ENCODE measurements at regions not wholly inside any gene's neighbourhood (a gene's known extent, or its start where the extent isn't known, plus 50 kb on each side); places are given as distances from the start of the nearest gene placed in this dataset.

DNA sequence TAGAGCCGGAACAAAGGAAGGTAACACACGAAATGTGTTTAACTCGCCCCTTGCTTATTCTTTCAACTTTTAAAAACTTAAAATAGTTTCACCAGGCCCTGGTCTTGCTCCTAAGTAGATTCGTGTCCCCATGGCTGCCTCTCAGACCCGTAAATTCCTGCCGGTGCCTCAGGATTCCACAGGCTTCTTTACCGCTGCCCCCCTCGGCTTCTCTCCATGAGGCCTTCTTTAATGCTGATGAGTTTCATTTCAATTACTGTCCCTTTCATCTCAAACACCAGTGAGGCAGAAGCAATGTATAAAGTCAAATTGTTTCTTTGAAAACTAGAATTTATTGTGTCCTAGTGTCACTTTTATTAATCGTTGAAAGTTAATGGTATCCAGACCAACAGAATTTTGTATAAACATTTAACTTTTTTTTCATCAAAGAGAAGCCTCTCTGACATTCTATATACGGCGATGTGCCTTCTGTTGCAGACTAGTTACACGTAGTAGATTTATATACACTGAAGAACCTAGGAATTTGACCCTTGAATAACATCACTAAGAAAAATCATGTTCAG, 225.2 kb downstream of the C7orf25 start:
- no peak for TF ChIP-seq JUN (IDR thresholded peaks at IDR 0.05; ENCODE audit: borderline replicate concordance, insufficient read depth, insufficient read length, low read depth)
- TF ChIP-seq, protein P1, sequence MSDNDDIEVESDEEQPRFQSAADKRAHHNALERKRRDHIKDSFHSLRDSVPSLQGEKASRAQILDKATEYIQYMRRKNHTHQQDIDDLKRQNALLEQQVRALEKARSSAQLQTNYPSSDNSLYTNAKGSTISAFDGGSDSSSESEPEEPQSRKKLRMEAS (IDR thresholded peaks at IDR 0.05; ENCODE audit: insufficient read depth, insufficient read length) = no peak
- TF ChIP-seq FOS (IDR thresholded peaks at IDR 0.05; ENCODE audit: borderline replicate concordance, insufficient read depth, low read length) = no peak
- no peak for TF ChIP-seq MYC (IDR thresholded peaks at IDR 0.05; ENCODE audit: low read depth, low read length)
- Histone ChIP-seq H4K20me1 (replicated peaks; ENCODE audit: control insufficient read depth, extremely low read depth, insufficient read depth, low read length) (no peaks in the 10 kb centered on the region), H3K27ac (ENCODE audit: insufficient read depth, low read depth, low read length) (no peak overlapping the region), H3K4me3 (replicated peaks in 1 of 3; ENCODE audit: insufficient read depth in 1 of 3, low read depth in 1 of 3, low read length in 3 of 3) (no peak overlapping the region), H3K9me1 (replicated peaks; ENCODE audit: control insufficient read depth, extremely low read depth, insufficient read depth, low read length) (no peaks in the 10 kb centered on the region), H3K79me2 (ENCODE audit: control insufficient read depth, insufficient read depth, low read length) (no peaks in the 10 kb centered on the region), H3K4me2 (ENCODE audit: insufficient read depth, low read length) (no peak overlapping the region), H2AFZ (ENCODE audit: low read depth, low read length) (no peak overlapping the region), H3K36me3 (ENCODE audit: control insufficient read depth in 2 of 2, extremely low read depth in 1 of 2, insufficient read depth in 2 of 2, low read length in 2 of 2) (no peaks in the 10 kb centered on the region), H3K4me1 (ENCODE audit: control insufficient read depth, extremely low read depth, insufficient read depth, low read length) (no peaks in the 10 kb centered on the region), H3K27me3 (ENCODE audit: control insufficient read depth in 2 of 2, insufficient read depth in 2 of 2, low read length in 2 of 2) (no peaks in the 10 kb centered on the region), H3K9me3 (replicated peaks; ENCODE audit: control insufficient read depth, insufficient read depth, low read length) (no peaks in the 10 kb centered on the region), H3K9ac (replicated peaks; ENCODE audit: extremely low read depth, insufficient read depth, low read length) (no peak overlapping the region)
- BruUV-seq (replicated peaks) = no TSS peak
- POLR2A ChIA-PET = no interaction called here
- dilution Hi-C loops (cut with MboI; ENCODE audit: extremely low pct_ligation_motif_present, low sequenced_read_pairs) (no loop called here), intact Hi-C loops (cut with micrococcal nuclease) (no loop called here)
- CTCF ChIA-PET = no interaction called here
- FAIRE-seq (no peak), DNase-seq (ENCODE audit: low read depth, low spot score) (no peak)

DNA sequence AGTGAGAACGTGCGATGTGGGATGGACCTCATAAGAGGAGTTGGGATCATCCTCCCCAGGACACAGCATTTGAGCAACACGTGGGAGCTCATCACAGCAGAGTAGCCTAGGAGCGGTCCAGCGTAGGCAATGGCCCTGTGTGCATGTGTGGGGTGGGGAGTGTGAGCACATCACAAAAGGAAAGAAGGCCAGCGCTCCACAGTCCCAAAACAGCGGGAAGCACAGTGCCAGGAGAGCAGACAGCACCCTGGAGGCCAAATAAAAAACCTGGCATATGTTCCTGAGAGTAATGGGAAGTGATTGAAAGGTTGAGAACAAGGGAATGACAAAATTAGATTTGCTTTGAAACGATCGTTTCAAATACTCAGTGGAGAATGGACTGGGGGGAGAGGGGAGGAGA, 226.0 kb downstream of the C7orf25 start:
- Histone ChIP-seq H3K9ac (replicated peaks; ENCODE audit: extremely low read depth, insufficient read depth, low read length) (no peak overlapping the region), H3K4me2 (ENCODE audit: insufficient read depth, low read length) (no peak overlapping the region), H3K79me2 (ENCODE audit: control insufficient read depth, insufficient read depth, low read length) (no peaks in the 10 kb centered on the region), H3K4me3 (replicated peaks in 1 of 3; ENCODE audit: insufficient read depth in 1 of 3, low read depth in 1 of 3, low read length in 3 of 3) (no peak overlapping the region), H3K4me1 (ENCODE audit: control insufficient read depth, extremely low read depth, insufficient read depth, low read length) (no peaks in the 10 kb centered on the region), H4K20me1 (replicated peaks; ENCODE audit: control insufficient read depth, extremely low read depth, insufficient read depth, low read length) (no peaks in the 10 kb centered on the region), H2AFZ (ENCODE audit: low read depth, low read length) (no peak overlapping the region), H3K36me3 (ENCODE audit: control insufficient read depth in 2 of 2, extremely low read depth in 1 of 2, insufficient read depth in 2 of 2, low read length in 2 of 2) (no peaks in the 10 kb centered on the region), H3K9me1 (replicated peaks; ENCODE audit: control insufficient read depth, extremely low read depth, insufficient read depth, low read length) (no peaks in the 10 kb centered on the region), H3K27me3 (ENCODE audit: control insufficient read depth in 2 of 2, insufficient read depth in 2 of 2, low read length in 2 of 2) (no peaks in the 10 kb centered on the region), H3K27ac (ENCODE audit: insufficient read depth, low read depth, low read length) (no peak overlapping the region), H3K9me3 (replicated peaks; ENCODE audit: control insufficient read depth, insufficient read depth, low read length) (no peaks in the 10 kb centered on the region)
- DNase-seq (ENCODE audit: low read depth, low spot score) (no peak), FAIRE-seq (no peak)
- BruUV-seq (replicated peaks) = no TSS peak
- POLR2A ChIA-PET = no interaction called here
- CTCF ChIA-PET = no interaction called here
- dilution Hi-C loops (cut with MboI; ENCODE audit: extremely low pct_ligation_motif_present, low sequenced_read_pairs) = no loop called here
- TF ChIP-seq, protein P2, sequence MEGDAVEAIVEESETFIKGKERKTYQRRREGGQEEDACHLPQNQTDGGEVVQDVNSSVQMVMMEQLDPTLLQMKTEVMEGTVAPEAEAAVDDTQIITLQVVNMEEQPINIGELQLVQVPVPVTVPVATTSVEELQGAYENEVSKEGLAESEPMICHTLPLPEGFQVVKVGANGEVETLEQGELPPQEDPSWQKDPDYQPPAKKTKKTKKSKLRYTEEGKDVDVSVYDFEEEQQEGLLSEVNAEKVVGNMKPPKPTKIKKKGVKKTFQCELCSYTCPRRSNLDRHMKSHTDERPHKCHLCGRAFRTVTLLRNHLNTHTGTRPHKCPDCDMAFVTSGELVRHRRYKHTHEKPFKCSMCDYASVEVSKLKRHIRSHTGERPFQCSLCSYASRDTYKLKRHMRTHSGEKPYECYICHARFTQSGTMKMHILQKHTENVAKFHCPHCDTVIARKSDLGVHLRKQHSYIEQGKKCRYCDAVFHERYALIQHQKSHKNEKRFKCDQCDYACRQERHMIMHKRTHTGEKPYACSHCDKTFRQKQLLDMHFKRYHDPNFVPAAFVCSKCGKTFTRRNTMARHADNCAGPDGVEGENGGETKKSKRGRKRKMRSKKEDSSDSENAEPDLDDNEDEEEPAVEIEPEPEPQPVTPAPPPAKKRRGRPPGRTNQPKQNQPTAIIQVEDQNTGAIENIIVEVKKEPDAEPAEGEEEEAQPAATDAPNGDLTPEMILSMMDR (IDR thresholded peaks at IDR 0.05; ENCODE audit: extremely low read depth in 1 of 2, insufficient read depth in 1 of 2, low read depth in 1 of 2, low read length in 2 of 2) = no peak
- TF ChIP-seq FOS (IDR thresholded peaks at IDR 0.05; ENCODE audit: borderline replicate concordance, insufficient read depth, low read length) (no peak), POLR2A (IDR thresholded peaks at IDR 0.05; ENCODE audit: low read depth, low read length) (no peak), GATA2 (IDR thresholded peaks at IDR 0.05; ENCODE audit: insufficient read depth, insufficient read length, low read depth, low read length) (no peak), MYC (IDR thresholded peaks at IDR 0.05; ENCODE audit: low read depth, low read length) (no peak), JUN (IDR thresholded peaks at IDR 0.05; ENCODE audit: borderline replicate concordance, insufficient read depth, insufficient read length, low read depth) (no peak), POLR2AphosphoS5 (IDR thresholded peaks at IDR 0.05; ENCODE audit: insufficient read depth, low read depth, low read length) (no peak), EZH2 (IDR thresholded peaks at IDR 0.05; ENCODE audit: borderline replicate concordance, low read depth, low read length, severe bottlenecking) (no peak)
- TF ChIP-seq, protein P1 (IDR thresholded peaks at IDR 0.05; ENCODE audit: insufficient read depth, insufficient read length) = no peak
- intact Hi-C loops (cut with micrococcal nuclease) = no loop called here
